ENCODE measurements at regions not wholly inside any gene's neighbourhood (a gene's known extent, or its start where the extent isn't known, plus 50 kb on each side); places are given as distances from the start of the nearest gene placed in this dataset.

- TF ChIP-seq CTCF (IDR thresholded peaks at IDR 0.05), result no peak
- TF ChIP-seq POLR2A (IDR thresholded peaks at IDR 0.05), result no peak
Observed at GRCh38 chr2:2719015-2719414, 387.9 kb upstream of the MYT1L start.

Data from thyroid gland (tissue), 4 donors.